Inferior parietal cortex (tissue), 1 donor: ENCODE measurements at regions not wholly inside any gene's neighbourhood (a gene's known extent, or its start where the extent isn't known, plus 50 kb on each side); places are given as distances from the start of the nearest gene placed in this dataset.
"Not testable (repeated sequence)": the region's sequence is repeated elsewhere in the genome, so short reads cannot be mapped to it uniquely, and the experiment has no call there.

Experiments
- DNase-seq: peaks from one replicate; pipeline ENCODE4 v3.0.0-alpha.2; 2016; ENCODE audit errors: extremely low spot score

DNA sequence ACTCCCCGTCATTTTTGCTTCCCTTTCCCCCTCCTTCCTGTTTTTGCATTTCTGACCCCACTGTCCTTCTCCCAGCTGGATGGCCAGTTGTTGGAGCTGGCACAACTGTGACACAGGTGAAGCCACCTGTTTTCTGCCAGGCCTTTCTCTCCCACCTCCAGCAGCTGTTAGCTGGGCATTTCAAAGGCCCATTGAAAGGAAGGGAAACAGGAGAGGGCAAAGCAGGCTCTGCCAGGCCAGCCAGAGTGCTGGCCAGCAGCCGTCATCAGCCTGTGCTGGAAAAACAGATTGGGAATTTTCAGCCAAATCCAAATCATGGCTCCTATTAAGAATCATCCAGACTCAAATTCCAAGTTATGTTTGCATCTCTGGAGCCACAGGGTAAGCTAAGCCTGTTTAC is 155.2 kb upstream of the C2CD4B start:
- no peak for DNase-seq

- DNase-seq, result no peak
Observed at GRCh38 chr15:62323353-62323890, 158.3 kb upstream of the C2CD4B start.

DNA sequence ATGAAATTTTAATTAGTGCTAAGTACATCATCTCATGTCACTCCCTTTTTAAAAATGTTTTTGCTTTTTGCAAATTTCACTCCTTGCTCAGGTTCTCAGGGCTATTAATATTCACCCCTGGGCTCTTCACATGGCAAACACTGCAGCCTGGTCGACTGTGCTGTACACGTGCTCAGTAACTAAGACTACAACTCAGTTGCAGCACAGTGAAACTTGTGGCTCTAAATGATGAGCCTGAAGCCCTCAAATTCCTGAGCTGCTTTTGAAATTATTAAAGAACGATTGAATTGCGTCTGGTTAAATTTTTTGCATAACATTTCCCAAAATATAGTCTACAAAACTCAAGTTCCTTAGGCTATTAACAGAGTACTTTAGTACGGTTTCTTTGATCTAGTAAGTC is 159.3 kb upstream of the C2CD4B start:
- no peak for DNase-seq

- DNase-seq, result no peak
Observed at GRCh38 chr15:62325597-62325996, 160.5 kb upstream of the C2CD4B start.

GRCh38 chr15:62326460-62327011 is 161.5 kb upstream of the C2CD4B start:
- DNase-seq, result no peak

GRCh38 chr15:62327406-62327805 is 162.3 kb upstream of the C2CD4B start:
- no peak for DNase-seq

DNA sequence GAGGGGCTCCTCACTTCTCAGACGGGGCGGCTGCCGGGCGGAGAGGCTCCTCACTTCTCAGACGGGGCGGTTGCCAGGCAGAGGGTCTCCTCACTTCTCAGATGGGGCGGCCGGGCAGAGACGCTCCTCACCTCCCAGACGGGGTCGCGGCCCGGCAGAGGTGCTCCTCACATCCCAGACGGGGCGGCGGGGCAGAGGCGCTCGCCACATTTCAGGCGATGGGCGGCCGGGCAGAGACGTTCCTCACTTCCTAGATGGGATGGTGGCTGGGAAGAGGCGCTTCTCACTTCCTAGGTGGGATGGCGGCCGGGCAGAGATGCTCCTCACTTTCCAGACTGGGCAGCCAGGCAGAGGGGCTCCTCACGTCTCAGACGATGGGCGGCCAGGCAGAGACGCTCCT is 167.4 kb upstream of the C2CD4B start:
- DNase-seq, result not testable (repeated sequence)

DNA sequence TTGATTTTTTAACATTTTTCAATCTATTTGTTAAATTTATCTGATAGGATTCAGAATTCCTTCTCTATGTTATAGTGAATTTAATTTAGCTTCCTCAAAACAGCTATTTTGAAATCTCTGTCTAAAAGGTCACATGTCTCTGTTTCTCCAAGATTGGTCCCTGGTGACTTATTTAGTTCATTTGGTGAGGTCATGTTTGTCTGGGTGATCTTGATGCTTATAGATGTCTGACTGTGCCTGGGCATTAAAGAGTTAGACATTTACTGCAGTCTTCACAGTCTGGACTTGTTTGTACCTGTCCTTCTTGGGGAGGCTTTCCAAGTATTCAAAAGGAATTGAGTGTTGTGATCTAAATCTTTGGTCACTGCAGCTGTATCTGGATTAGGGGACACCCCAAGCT is 169.5 kb upstream of the C2CD4B start:
- no peak for DNase-seq

GRCh38 chr15:62337934-62338333 is 172.8 kb upstream of the C2CD4B start:
- no peak for DNase-seq

- no peak for DNase-seq
Observed at GRCh38 chr15:62338497-62338896, 173.4 kb upstream of the C2CD4B start.

DNA sequence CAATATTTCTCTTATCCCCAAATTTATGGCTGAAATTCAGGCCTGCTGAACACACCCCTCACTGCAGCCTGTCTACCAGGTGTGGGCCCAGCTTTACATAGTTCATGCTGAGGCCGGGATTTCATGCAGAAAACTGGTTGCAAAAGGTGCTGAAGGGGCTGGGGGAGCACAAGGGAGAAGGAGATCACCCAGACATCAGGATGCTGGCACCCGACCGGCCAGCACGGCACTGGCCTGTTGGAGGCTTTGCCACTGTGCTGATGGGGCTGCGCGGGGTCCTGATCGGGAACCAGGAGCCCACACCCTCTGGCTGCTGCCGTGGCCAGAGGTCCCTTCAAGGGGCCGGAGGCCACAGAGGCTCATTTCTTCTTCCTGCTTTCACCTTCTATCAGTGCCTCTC is 177.9 kb upstream of the C2CD4B start:
- no peak for DNase-seq

GRCh38 chr15:62343397-62343796 is 178.3 kb upstream of the C2CD4B start:
- DNase-seq, result no peak

DNA sequence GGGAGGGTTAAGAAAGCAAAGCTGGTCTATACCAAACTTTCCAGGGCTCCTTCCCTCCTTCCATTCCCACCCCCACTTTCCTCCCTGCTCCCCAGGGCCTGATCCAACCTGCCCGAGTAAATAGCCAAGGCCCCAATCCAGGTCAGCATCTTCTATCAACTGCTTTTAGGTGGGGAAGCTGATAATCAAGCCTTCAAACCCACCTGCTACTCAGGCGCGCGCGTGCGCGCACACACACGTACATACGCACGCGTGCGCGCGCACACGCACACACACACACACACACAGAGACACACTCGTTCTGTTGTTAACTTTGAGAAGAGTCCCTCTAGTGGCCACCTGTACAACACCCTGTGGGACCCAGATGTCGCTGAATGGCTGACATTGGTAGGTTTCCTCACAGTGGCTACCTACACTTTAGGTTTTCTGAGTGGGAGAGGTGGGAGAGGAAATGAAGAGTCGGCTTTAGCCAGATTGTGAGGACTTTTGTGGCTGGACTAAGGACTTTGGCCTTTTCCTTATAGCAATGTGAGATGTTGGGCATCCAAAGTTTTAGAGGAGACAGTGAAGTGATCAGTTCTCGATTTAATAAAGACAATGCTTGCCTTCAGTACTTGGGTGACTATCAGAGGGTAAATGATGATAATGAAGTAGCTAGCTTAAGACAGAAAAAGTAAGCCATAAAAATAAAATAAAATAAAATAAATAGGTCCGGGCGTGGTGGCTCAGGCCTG is 179.9 kb upstream of the C2CD4B start:
- peak; percentile 17 for DNase-seq

DNA sequence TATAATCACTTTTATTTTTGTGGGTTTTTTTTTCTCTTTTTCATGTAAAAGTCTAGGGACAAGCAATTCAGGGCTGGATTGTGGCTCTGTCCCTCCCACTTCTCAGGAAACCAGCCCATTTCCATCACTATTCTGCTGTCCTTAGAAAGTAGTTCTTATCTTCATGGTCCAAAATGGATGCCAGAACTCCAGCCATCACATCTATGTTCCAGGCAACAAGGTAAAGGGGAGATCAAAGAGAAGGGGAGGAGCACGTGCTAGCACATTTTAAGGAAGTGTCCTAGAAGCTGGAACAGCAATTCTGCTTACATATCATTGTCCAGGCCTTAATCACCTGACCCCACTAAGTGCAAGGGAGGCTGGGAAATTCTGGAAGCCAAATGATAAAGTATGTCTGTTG is 181.1 kb upstream of the C2CD4B start:
- DNase-seq, result no peak

- DNase-seq, result no peak
Observed at GRCh38 chr15:62348118-62348517, 183.0 kb upstream of the C2CD4B start.

GRCh38 chr15:62348623-62349022 is 183.5 kb upstream of the C2CD4B start:
- no peak for DNase-seq

DNA sequence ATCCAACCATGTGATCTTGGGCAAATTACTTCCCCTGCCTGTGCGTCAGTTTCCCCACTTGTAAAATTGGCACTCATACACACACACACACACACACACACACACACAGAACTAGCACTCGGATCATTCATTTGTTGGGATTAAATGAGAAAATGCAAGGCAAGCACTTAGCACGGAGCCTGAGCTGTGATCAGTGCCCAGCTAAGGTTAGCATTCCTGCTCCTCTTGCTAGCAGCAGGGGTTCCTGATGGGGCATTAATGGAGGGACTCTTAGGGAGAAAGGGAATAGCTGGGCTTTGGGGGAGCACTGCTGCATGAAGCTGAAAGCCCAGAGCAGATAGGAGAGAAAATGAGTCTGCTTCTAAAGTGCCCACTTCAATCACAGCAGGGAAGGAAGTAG is 187.7 kb upstream of the C2CD4B start:
- DNase-seq, result no peak

- DNase-seq, result no peak
Observed at GRCh38 chr15:62357431-62357830, 192.3 kb upstream of the C2CD4B start.

DNA sequence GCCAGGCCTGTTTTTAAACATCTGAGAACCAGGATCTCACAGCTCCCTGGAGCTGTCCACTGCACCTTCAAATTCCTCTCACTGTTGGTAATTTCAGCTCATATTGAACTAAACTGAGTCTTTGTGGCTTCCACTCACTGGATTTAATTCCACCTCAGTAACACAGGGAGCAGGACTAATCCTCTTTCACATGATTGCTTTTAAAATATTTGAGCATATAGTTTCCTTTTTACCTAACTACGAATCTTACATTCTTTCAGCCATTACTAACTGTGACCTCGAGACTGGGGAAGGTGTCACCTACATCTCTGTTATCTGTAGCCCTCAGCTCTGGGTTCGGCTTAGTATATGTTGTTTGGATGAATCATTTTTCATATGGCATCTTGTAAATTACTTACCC is 194.3 kb upstream of the C2CD4B start:
- DNase-seq, result no peak

DNA sequence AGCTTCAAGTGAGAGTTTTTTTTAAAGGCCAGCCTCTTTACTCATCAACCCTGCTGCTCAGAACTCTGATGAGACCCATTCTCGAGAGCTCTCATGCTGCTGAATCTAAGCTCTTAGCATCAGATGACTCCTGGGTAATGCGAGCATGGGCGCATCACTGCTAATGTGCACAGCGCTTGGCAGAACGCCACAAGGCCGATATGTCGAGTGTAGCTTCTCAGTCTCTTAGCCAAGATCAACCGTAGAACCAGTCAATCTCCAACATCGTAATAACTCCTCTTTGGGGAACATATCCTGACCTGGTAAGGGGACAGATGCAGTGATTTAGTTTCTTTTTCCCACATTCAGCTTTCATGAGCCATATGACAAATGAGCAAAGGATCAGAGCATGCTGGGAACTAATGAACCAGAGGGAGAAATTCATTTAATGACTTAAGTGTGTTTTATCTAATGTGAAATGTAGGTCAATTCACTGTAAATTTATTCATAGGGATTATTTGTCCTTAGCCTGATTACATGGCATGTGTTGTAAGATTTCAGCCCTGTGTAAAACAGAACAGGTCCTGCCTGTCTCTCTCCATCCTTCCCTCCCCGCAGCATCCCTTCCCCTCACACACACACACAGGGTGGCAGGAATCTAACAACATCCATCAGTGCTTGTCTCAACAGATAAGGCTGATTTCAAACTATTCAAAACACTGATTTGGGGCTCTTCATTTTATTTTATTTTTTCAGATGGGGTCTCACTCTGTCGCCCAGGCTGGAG is 195.4 kb upstream of the C2CD4B start:
- no peak for DNase-seq

GRCh38 chr15:62362144-62362543 is 197.1 kb upstream of the C2CD4B start:
- no peak for DNase-seq

- peak; percentile 16 for DNase-seq
Observed at GRCh38 chr15:62362608-62363007, 197.5 kb upstream of the C2CD4B start.

DNA sequence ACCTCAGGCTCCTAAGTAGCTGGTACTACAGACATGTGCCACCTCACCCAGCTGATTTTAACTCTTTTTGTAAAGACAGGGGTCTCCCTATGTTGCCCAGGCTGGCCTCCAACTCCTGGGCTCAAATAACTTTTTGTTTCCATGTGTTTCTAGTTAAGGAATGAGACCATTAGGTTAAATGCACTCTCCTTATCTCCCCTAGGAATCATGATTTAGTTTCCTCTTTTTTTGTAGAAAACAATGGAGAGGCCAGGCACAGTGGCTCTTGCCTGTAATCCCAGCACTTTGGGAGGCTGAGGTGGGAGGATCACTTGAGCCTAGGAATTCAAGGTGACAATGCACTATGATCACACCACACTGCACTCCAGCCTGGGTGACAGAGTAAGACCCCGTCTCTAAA is 198.8 kb upstream of the C2CD4B start:
- DNase-seq, result no peak
